ENCODE measurements at regions not wholly inside any gene's neighbourhood (a gene's known extent, or its start where the extent isn't known, plus 50 kb on each side); places are given as distances from the start of the nearest gene placed in this dataset.

DNA sequence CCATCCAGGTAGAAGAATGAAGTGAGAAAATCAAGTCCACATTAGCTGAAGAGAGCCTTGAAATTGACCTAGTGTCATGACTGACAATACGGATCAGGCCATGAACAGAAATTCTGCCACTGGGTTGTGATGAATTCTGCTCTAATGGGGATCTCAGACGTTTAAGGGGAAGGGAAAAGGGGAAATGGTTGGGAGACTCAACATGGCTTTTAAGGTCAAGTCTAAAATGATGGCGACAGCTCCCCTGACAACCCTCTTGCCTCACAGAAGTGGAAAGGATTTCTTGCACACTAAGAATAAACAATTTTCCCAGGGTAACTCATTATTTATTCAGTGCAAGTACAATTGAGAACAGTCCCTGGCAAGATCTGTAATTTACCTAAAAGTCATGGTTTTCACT, 302.5 kb upstream of the ACVR2A start:
- Mint-ChIP-seq H3K27me3 (no peaks in the 10 kb centered on the region), H3K9me3 (peaks cover 3% of the 10 kb centered on the region), H3K36me3 (ENCODE audit: low read depth) (no peaks in the 10 kb centered on the region), H3K4me1 (ENCODE audit: low read depth) (no peaks in the 10 kb centered on the region), H3K4me3 (no peak overlapping the region), H3K27ac (no peak overlapping the region)
- intact Hi-C loops (cut with DNase I, micrococcal nuclease), result no loop called here
- H3K27me3 ChIP-seq (ENCODE audit: control insufficient read depth in 1 of 2, insufficient read depth in 2 of 2, low read length in 2 of 2), result no peaks in the 10 kb centered on the region
- H3K36me3 ChIP-seq (ENCODE audit: insufficient read depth, low read length), result no peaks in the 10 kb centered on the region
- ChIA-PET CTCF (no interaction called here), POLR2A (interaction anchor here (0.6 kb wide), 1 partner anchor 167 kb away, joined by 3 read pairs; no protein-coding TSS in a partner anchor)
- TF ChIP-seq CTCF (IDR thresholded peaks at IDR 0.05), result no peak
- peaks cover 0 to 4% of the 10 kb centered on the region in 2 experiments for H3K9me3 ChIP-seq (ENCODE audit: control insufficient read depth in 1 of 2, insufficient read depth in 1 of 2, low read length in 2 of 2)
- ATAC-seq (ENCODE audit: poor library complexity), result no peak
- no peak for DNase-seq
- no peak overlapping the region for H3K27ac ChIP-seq (ENCODE audit: low read depth in 1 of 2, low read length in 2 of 2)
- no peaks in the 10 kb centered on the region for H3K4me1 ChIP-seq (ENCODE audit: insufficient read depth, low read length)
- no peak overlapping the region for H3K4me3 ChIP-seq (ENCODE audit: low read length)

- H3K36me3 Mint-ChIP-seq (ENCODE audit: low read depth), result no peaks in the 10 kb centered on the region
- H3K4me1 Mint-ChIP-seq (ENCODE audit: low read depth), result no peaks in the 10 kb centered on the region
- Histone ChIP-seq H3K9me3 (ENCODE audit: control insufficient read depth in 1 of 2, insufficient read depth in 1 of 2, low read length in 2 of 2) (peaks cover 0 to 4% of the 10 kb centered on the region in 2 experiments), H3K4me1 (ENCODE audit: insufficient read depth, low read length) (no peaks in the 10 kb centered on the region), H3K4me3 (ENCODE audit: low read length) (no peak overlapping the region), H3K27me3 (ENCODE audit: control insufficient read depth in 1 of 2, insufficient read depth in 2 of 2, low read length in 2 of 2) (no peaks in the 10 kb centered on the region), H3K27ac (ENCODE audit: low read depth in 1 of 2, low read length in 2 of 2) (no peak overlapping the region), H3K36me3 (ENCODE audit: insufficient read depth, low read length) (no peaks in the 10 kb centered on the region)
- DNase-seq (no peak), ATAC-seq (ENCODE audit: poor library complexity) (no peak)
- POLR2A ChIA-PET, result no interaction called here
- no peaks in the 10 kb centered on the region for H3K27me3 Mint-ChIP-seq
- H3K27ac Mint-ChIP-seq, result no peak overlapping the region
- H3K4me3 Mint-ChIP-seq, result no peak overlapping the region
- H3K9me3 Mint-ChIP-seq, result peaks cover 3% of the 10 kb centered on the region
- TF ChIP-seq CTCF (IDR thresholded peaks at IDR 0.05), result no peak
- CTCF ChIA-PET, result no interaction called here
- intact Hi-C loops (cut with DNase I, micrococcal nuclease), result no loop called here
Measured at GRCh38 chr2:147541314-147541713, 303.5 kb upstream of the ACVR2A start.

DNA sequence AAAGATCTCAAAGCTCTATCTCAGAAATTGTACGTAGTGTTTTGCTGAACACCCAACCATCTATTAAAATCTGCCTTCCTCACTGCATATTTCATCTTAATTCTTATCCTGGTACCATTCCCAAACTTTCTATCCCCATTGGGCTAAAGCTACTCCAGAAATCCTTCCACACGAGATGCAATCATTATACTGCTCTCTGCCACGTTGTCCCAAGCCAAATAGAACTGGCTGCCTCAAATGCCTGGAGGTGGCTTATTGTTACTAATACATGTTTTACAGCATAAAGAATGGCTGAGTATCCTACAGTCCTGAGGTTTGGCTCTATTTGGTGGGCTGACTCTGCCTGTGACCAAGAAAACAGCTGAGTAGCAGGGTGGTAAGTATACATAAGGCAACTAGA, 306.0 kb upstream of the ACVR2A start:
- ATAC-seq (ENCODE audit: poor library complexity) (no peak), DNase-seq (no peak)
- H3K36me3 Mint-ChIP-seq (ENCODE audit: low read depth), result no peaks in the 10 kb centered on the region
- H3K27ac ChIP-seq (ENCODE audit: low read depth in 1 of 2, low read length in 2 of 2), result no peak overlapping the region
- TF ChIP-seq CTCF (IDR thresholded peaks at IDR 0.05), result no peak
- H3K27ac Mint-ChIP-seq, result no peak overlapping the region
- H3K9me3 ChIP-seq (ENCODE audit: control insufficient read depth in 1 of 2, insufficient read depth in 1 of 2, low read length in 2 of 2), result no peaks in the 10 kb centered on the region
- H3K27me3 ChIP-seq (ENCODE audit: control insufficient read depth in 1 of 2, insufficient read depth in 2 of 2, low read length in 2 of 2), result no peaks in the 10 kb centered on the region
- CTCF ChIA-PET, result no interaction called here
- H3K27me3 Mint-ChIP-seq, result no peaks in the 10 kb centered on the region
- H3K36me3 ChIP-seq (ENCODE audit: insufficient read depth, low read length), result no peaks in the 10 kb centered on the region
- intact Hi-C loops (cut with DNase I, micrococcal nuclease), result no loop called here
- no peaks in the 10 kb centered on the region for H3K9me3 Mint-ChIP-seq
- no peak overlapping the region for H3K4me3 ChIP-seq (ENCODE audit: low read length)
- H3K4me3 Mint-ChIP-seq, result no peak overlapping the region
- H3K4me1 Mint-ChIP-seq (ENCODE audit: low read depth), result no peaks in the 10 kb centered on the region
- no peaks in the 10 kb centered on the region for H3K4me1 ChIP-seq (ENCODE audit: insufficient read depth, low read length)
- POLR2A ChIA-PET, result no interaction called here
